ENCODE measurements at regions not wholly inside any gene's neighbourhood (a gene's known extent, or its start where the extent isn't known, plus 50 kb on each side); places are given as distances from the start of the nearest gene placed in this dataset.
"Not testable (repeated sequence)": the region's sequence is repeated elsewhere in the genome, so short reads cannot be mapped to it uniquely, and the experiment has no call there.

- TF ChIP-seq POLR2A (IDR thresholded peaks at IDR 0.05): not testable (repeated sequence)
- TF ChIP-seq, protein P1, sequence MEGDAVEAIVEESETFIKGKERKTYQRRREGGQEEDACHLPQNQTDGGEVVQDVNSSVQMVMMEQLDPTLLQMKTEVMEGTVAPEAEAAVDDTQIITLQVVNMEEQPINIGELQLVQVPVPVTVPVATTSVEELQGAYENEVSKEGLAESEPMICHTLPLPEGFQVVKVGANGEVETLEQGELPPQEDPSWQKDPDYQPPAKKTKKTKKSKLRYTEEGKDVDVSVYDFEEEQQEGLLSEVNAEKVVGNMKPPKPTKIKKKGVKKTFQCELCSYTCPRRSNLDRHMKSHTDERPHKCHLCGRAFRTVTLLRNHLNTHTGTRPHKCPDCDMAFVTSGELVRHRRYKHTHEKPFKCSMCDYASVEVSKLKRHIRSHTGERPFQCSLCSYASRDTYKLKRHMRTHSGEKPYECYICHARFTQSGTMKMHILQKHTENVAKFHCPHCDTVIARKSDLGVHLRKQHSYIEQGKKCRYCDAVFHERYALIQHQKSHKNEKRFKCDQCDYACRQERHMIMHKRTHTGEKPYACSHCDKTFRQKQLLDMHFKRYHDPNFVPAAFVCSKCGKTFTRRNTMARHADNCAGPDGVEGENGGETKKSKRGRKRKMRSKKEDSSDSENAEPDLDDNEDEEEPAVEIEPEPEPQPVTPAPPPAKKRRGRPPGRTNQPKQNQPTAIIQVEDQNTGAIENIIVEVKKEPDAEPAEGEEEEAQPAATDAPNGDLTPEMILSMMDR (IDR thresholded peaks at IDR 0.05): not testable (repeated sequence)
Measured at GRCh38 chr1:172847814-172848213, 188.9 kb downstream of the FASLG start.
